GM19438 (cell line): ENCODE measurements at regions not wholly inside any gene's neighbourhood (a gene's known extent, or its start where the extent isn't known, plus 50 kb on each side); places are given as distances from the start of the nearest gene placed in this dataset.

ENCODE experiments used
- ATAC-seq: cut with Tn5 transposase; IDR thresholded peaks from one replicate; pipeline ENCODE4 v1.9.1; 2021; ENCODE audit warnings: low read depth; ENCODE audit not compliant: unreplicated experiment

DNA sequence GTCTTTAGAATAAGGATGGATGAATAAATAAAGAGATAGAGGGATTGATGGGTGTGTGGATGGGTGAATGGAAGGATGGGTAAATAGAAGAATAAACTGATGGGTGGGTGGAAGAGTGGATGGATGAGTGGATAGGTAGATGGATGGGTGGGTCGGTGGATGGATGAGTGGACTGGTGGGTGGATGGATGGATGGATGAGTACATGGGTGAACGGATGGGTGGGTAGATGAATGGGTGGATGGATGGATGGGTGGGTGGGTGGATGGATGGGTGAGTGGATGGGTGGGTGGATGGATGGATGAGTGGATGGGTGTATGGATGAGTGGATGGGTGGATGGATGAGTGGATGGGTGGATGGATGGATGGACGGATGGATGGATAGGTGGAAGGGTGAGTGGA lies 65.7 kb upstream of the FOXC1 start:
- ATAC-seq: no peak

GRCh38 chr6:1544603-1545002 lies 65.1 kb upstream of the FOXC1 start:
- ATAC-seq: no peak

DNA sequence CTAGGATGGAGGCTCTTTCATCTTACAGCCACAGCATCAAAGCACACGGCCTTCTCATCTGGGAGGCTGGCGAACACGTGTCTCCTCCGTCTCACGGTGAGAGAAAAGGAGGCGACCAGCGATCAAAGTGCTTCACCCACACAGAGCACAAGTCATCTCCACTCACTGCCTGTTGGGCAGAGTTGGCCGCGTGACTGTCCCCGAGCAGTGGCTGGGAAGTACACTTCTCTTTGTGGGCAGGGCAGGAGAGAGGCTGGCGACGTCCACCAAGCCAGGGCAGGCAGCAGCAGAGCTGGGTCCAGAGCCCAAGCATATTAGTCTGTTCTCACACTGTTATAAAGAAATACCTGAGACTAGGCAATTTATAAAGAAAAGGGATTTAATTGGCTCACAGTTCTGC lies 64.1 kb upstream of the FOXC1 start:
- ATAC-seq: no peak

- ATAC-seq: no peak
Measured at GRCh38 chr6:1547785-1548184, 61.9 kb upstream of the FOXC1 start.

GRCh38 chr6:1551249-1551648 lies 58.5 kb upstream of the FOXC1 start:
- no peak for ATAC-seq

GRCh38 chr6:1552296-1552761 lies 57.4 kb upstream of the FOXC1 start:
- no peak for ATAC-seq

DNA sequence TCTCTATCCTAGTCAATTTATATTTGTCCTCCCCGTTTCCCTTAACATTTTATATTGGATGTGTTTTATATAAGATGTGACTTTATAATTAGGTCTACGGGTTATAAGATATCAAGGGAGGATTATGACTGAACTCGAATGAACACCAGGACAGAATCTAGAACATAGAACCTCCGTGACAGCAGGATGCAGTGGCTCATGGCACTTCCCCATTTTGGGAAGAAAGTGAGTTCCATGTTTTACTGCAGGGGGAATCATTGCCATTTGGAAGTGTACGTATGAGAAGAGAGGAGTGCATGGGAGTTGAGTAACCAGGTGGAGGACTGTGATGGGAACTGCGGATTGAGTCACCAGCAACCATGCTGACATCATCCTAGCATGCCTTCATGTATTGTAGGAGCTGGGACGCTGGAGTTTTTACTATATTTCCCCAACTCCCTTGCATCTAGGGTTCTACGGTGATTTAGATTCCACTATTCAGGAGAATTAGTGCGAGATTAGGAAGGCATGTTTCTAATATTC lies 56.1 kb upstream of the FOXC1 start:
- no peak for ATAC-seq

GRCh38 chr6:1554141-1554475 lies 55.6 kb upstream of the FOXC1 start:
- no peak for ATAC-seq

DNA sequence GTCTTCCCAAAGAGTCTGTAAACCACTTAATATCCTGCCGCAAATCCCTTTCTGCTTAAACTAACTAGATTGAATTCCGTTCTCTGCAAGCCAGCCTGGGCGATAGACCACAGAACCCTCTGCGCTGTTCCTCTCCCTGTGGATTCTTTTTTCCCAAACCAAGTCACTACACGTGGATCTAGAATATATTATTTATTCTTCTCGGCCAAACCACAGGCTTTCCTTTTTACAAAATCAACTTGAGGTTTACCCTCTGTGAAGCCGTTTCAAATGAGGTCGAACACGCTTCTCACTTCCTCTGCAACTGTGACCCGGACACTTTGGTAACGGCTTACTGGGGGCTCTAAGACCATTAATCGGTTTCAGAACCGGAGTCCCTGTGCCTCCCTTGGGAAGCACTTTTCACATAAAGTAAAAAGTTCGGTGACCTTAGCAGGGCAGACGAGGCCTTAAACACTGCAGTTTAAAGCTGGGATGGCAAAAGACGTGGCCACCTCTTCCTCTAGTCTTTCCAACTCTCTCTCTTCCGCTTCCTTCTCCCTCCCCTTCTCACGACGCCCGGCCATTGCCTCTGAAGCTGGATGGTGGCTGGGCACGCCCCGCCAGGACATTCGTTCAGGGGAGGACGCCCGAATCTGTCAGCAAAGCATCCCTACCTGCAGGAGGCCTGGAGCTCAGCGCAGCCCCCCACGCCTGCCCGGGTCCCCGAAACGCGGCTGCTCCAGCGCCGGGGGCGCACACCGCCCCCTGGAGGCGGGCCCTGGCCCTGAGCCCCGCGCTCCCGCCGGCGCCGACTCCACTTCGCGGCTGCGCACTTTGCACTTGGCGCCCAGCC lies 55.0 kb upstream of the FOXC1 start:
- no peak for ATAC-seq

DNA sequence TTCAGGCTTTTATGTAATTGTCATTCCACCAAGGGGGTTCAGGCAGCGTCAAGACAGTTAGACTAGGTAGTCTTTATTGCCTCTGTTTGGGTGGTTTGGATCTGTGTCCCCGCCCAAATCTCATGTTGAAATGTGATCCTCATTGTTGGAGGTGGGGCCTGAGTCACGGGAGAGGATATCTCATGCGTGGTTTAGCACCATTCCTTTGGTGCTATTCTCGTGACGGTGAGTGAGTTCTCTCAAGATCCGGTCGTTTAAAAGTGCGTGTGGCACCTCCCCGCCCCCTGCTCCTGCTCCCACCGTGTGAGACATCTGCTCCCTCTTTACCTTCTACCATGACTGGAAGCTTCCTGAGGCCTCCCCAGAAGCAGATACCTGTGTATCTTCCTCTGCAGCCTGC lies 51.3 kb upstream of the FOXC1 start:
- no peak for ATAC-seq
